ENCODE measurements at regions not wholly inside any gene's neighbourhood (a gene's known extent, or its start where the extent isn't known, plus 50 kb on each side); places are given as distances from the start of the nearest gene placed in this dataset.

DNA sequence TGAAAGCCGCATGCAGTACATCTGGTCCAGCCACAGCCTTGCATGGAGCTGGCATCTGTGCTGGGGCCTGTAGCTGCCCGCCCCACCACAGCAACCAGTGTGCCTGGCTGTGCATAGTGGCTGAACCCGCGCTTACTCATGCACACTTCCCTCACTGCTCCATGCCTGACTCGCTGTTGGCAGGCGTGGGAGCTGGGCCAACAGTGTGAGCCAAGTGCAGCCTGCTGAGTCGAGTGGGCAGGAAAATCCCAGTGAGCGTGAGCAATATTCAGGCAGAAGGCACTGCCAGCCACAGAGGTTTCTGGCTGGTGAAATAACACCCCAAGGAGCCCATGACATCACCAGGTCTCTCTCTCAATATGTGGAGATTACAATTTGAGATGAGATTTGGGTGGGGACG lies 1674.1 kb upstream of the TMEFF2 start:
- Histone ChIP-seq H3K9me3 (ENCODE audit: control insufficient read depth in 2 of 3, insufficient read depth in 1 of 3, low read length in 3 of 3) (peaks cover 0 to 4% (median 0%) of the 10 kb centered on the region in 3 donors), H3K9ac (ENCODE audit: low read length in 3 of 3) (no peak overlapping the region), H3K4me1 (ENCODE audit: control insufficient read depth in 2 of 3, insufficient read depth in 2 of 3, low read depth in 1 of 3, low read length in 3 of 3) (no peaks in the 10 kb centered on the region), H3K27me3 (ENCODE audit: control insufficient read depth, insufficient read depth, low read length) (no peaks in the 10 kb centered on the region), H3K4me3 (ENCODE audit: low read length in 3 of 3) (no peak overlapping the region), H3K36me3 (ENCODE audit: control insufficient read depth in 2 of 3, insufficient read depth in 3 of 3, low read length in 3 of 3) (no peaks in the 10 kb centered on the region), H3K27ac (ENCODE audit: low read depth in 2 of 2, low read length in 2 of 2) (no peak overlapping the region)
- intact Hi-C loops (cut with DNase I) = no loop called here
- no peak for DNase-seq
- TF ChIP-seq, protein P1, sequence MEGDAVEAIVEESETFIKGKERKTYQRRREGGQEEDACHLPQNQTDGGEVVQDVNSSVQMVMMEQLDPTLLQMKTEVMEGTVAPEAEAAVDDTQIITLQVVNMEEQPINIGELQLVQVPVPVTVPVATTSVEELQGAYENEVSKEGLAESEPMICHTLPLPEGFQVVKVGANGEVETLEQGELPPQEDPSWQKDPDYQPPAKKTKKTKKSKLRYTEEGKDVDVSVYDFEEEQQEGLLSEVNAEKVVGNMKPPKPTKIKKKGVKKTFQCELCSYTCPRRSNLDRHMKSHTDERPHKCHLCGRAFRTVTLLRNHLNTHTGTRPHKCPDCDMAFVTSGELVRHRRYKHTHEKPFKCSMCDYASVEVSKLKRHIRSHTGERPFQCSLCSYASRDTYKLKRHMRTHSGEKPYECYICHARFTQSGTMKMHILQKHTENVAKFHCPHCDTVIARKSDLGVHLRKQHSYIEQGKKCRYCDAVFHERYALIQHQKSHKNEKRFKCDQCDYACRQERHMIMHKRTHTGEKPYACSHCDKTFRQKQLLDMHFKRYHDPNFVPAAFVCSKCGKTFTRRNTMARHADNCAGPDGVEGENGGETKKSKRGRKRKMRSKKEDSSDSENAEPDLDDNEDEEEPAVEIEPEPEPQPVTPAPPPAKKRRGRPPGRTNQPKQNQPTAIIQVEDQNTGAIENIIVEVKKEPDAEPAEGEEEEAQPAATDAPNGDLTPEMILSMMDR (IDR thresholded peaks at IDR 0.05; ENCODE audit: borderline replicate concordance, extremely low read depth, insufficient read depth) = no peak
- no peak for FAIRE-seq

DNA sequence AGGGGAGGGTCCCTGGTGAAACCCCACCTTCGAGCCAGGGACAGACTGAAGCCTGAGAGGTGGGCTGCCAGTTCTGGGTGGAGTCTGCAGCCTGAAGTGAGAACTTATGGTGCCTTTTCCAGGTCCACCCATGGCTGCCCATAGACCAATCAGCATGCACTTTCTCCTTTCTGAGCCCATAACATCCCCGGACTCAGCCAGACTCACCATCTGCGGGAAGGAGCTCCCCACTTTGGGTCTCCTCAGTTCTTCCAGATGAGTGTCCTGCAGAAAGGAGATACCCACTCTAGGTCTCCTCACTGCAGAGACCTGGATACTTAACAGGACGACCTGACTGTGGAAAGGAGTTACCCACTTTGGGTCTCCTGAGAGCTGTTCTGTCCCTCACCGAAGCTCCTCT lies 1673.4 kb upstream of the TMEFF2 start:
- H3K27ac ChIP-seq (ENCODE audit: low read depth in 2 of 2, low read length in 2 of 2) = no peak overlapping the region
- FAIRE-seq (no peak), DNase-seq (no peak)
- TF ChIP-seq, protein P1 (IDR thresholded peaks at IDR 0.05; ENCODE audit: borderline replicate concordance, extremely low read depth, insufficient read depth) = no peak
- H3K36me3 ChIP-seq (ENCODE audit: control insufficient read depth in 2 of 3, insufficient read depth in 3 of 3, low read length in 3 of 3) = no peaks in the 10 kb centered on the region
- H3K27me3 ChIP-seq (ENCODE audit: control insufficient read depth, insufficient read depth, low read length) = no peaks in the 10 kb centered on the region
- H3K4me3 ChIP-seq (ENCODE audit: low read length in 3 of 3) = no peak overlapping the region
- intact Hi-C loops (cut with DNase I) = no loop called here
- H3K9me3 ChIP-seq (ENCODE audit: control insufficient read depth in 2 of 3, insufficient read depth in 1 of 3, low read length in 3 of 3) = peaks cover 0 to 4% (median 0%) of the 10 kb centered on the region in 3 donors
- H3K4me1 ChIP-seq (ENCODE audit: control insufficient read depth in 2 of 3, insufficient read depth in 2 of 3, low read depth in 1 of 3, low read length in 3 of 3) = no peaks in the 10 kb centered on the region
- no peak overlapping the region for H3K9ac ChIP-seq (ENCODE audit: low read length in 3 of 3)

DNA sequence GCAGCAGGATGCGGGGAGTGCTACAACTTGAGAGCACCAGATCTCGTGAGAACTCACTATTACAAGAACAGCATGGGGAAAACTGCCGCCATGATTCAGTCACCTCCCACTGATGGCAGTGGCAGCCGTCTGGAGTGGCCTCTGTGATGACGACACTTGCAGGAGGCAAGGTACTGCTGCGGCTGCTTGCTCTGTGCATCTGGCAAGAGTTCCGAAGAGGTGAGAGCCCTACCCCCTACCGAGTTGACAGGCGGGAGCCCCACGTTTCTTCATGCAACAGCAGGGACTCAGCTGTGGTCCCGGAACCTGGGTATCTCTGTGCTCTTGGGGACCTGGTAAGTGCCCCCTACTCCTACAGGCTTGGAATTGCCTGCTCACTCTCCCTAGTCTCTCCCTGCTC lies 1672.7 kb upstream of the TMEFF2 start:
- intact Hi-C loops (cut with DNase I) = no loop called here
- Histone ChIP-seq H3K36me3 (ENCODE audit: control insufficient read depth in 2 of 3, insufficient read depth in 3 of 3, low read length in 3 of 3) (no peaks in the 10 kb centered on the region), H3K27me3 (ENCODE audit: control insufficient read depth, insufficient read depth, low read length) (no peaks in the 10 kb centered on the region), H3K27ac (ENCODE audit: low read depth in 2 of 2, low read length in 2 of 2) (no peak overlapping the region), H3K4me3 (ENCODE audit: low read length in 3 of 3) (no peak overlapping the region), H3K9me3 (ENCODE audit: control insufficient read depth in 2 of 3, insufficient read depth in 1 of 3, low read length in 3 of 3) (peaks cover 0 to 4% (median 0%) of the 10 kb centered on the region in 3 donors), H3K4me1 (ENCODE audit: control insufficient read depth in 2 of 3, insufficient read depth in 2 of 3, low read depth in 1 of 3, low read length in 3 of 3) (no peaks in the 10 kb centered on the region), H3K9ac (ENCODE audit: low read length in 3 of 3) (no peak overlapping the region)
- FAIRE-seq (no peak), DNase-seq (no peak)
- TF ChIP-seq, protein P1 (IDR thresholded peaks at IDR 0.05; ENCODE audit: borderline replicate concordance, extremely low read depth, insufficient read depth) = no peak

DNA sequence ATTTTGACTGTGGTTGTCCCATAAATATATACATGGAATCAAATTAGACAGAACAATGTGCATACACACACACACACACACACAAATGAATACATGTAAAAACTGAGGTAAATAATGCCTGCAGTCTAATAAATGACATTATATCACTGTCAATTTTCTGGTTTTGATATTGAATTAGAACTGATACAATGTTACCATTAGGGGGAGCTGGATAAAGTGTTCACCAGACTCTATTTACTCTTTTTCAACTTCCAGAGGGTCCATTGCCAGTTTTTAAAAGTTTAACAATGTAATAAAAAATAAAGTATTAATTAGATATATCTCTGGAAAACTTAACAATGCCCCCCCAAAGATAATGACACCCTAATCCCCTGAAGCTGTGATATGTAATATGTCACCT lies 1666.8 kb upstream of the TMEFF2 start:
- DNase-seq = no peak
- TF ChIP-seq, protein P1 (IDR thresholded peaks at IDR 0.05; ENCODE audit: borderline replicate concordance, extremely low read depth, insufficient read depth) = no peak
- intact Hi-C loops (cut with DNase I) = no loop called here
- FAIRE-seq = no peak
- Histone ChIP-seq H3K9ac (ENCODE audit: low read length in 3 of 3) (no peak overlapping the region), H3K27ac (ENCODE audit: low read depth in 2 of 2, low read length in 2 of 2) (no peak overlapping the region), H3K9me3 (ENCODE audit: control insufficient read depth in 2 of 3, insufficient read depth in 1 of 3, low read length in 3 of 3) (no peaks in the 10 kb centered on the region), H3K27me3 (ENCODE audit: control insufficient read depth, insufficient read depth, low read length) (no peaks in the 10 kb centered on the region), H3K4me1 (ENCODE audit: control insufficient read depth in 2 of 3, insufficient read depth in 2 of 3, low read depth in 1 of 3, low read length in 3 of 3) (no peaks in the 10 kb centered on the region), H3K4me3 (ENCODE audit: low read length in 3 of 3) (no peak overlapping the region), H3K36me3 (ENCODE audit: control insufficient read depth in 2 of 3, insufficient read depth in 3 of 3, low read length in 3 of 3) (no peaks in the 10 kb centered on the region)
